ENCODE measurements at regions not wholly inside any gene's neighbourhood (a gene's known extent, or its start where the extent isn't known, plus 50 kb on each side); places are given as distances from the start of the nearest gene placed in this dataset.
"Not testable (repeated sequence)": the region's sequence is repeated elsewhere in the genome, so short reads cannot be mapped to it uniquely, and the experiment has no call there.

DNA sequence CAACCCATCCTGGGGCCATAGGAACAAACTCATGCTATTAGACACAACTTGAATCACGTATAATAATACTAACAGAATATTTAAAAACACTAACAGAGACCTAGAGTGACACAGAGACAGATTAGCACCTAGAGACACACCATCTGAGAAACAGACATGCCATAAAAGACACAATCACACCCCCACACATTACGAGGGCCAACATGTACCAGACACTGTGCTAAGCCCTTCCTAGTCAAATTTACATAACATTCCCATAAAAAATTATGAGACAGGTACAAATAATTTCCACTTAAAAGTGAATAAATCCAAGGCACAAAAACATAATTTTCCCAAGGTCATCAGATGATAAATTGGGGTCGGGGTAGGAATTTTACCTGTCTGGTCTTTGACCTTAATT, 141.1 kb upstream of the PRSS16 start:
- no peak for FAIRE-seq
- no peak for DNase-seq (ENCODE audit: insufficient read length, low spot score)
- TF ChIP-seq POLR2A (IDR thresholded peaks at IDR 0.05; ENCODE audit: low read depth, low read length) = no peak
- TF ChIP-seq PAX5 (IDR thresholded peaks at IDR 0.05; ENCODE audit: insufficient read depth, low read length, severe bottlenecking) = no peak
- TF ChIP-seq POU2F2 (IDR thresholded peaks at IDR 0.05; ENCODE audit: low read depth, low read length) = no peak
- TF ChIP-seq POLR2AphosphoS5 (IDR thresholded peaks at IDR 0.05; ENCODE audit: low read depth, low read length) = no peak
- no peak for TF ChIP-seq SPI1 (IDR thresholded peaks at IDR 0.05; ENCODE audit: low read depth, low read length)
- no peak for TF ChIP-seq TAF1 (IDR thresholded peaks at IDR 0.05; ENCODE audit: low read depth, low read length)

DNA sequence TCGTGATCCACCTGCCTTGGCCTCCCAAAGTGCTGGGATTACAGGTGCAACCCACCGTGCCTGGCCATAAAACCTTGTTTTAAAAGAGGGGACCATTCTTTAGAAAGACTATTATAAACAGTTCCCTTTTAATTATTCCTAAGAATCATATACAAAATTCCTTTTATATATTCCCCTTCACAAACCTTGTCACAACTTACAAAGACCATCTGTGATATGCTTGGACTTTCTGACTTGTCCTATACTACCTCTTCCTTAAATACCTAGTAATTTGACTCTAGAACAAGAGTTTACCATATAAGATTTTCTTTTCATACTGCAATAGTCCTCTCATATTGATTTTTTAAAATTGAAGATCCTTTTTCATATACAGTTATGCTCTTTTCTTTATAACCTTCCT, 135.8 kb upstream of the PRSS16 start:
- FAIRE-seq (no peak), DNase-seq (ENCODE audit: insufficient read length, low spot score) (no peak)
- no peak for TF ChIP-seq TAF1 (IDR thresholded peaks at IDR 0.05; ENCODE audit: low read depth, low read length)
- no peak for TF ChIP-seq POLR2A (IDR thresholded peaks at IDR 0.05; ENCODE audit: low read depth, low read length)
- TF ChIP-seq SPI1 (IDR thresholded peaks at IDR 0.05; ENCODE audit: low read depth, low read length) = no peak
- no peak for TF ChIP-seq PAX5 (IDR thresholded peaks at IDR 0.05; ENCODE audit: insufficient read depth, low read length, severe bottlenecking)
- TF ChIP-seq POLR2AphosphoS5 (IDR thresholded peaks at IDR 0.05; ENCODE audit: low read depth, low read length) = no peak
- TF ChIP-seq POU2F2 (IDR thresholded peaks at IDR 0.05; ENCODE audit: low read depth, low read length) = no peak

DNA sequence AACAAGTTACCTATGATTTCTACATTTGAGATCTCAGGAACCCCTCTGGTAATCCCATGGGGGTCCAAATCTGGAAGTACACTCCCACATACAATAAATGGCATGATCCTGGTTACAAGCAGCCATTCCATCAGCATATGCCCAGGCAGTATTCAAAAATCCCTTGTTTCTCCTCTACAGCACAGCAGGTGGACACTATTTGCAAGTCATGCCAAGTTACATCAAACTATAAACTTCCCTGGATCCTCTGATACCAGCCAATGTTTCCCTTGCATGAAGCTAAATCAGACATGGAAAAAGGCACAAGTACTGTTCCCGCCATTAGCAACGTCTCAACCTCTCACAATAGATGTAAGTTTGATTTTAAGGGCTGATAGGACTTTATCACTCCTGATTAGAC, 134.5 kb upstream of the PRSS16 start:
- DNase-seq (ENCODE audit: insufficient read length, low spot score) (no peak), FAIRE-seq (no peak)
- TF ChIP-seq POU2F2 (IDR thresholded peaks at IDR 0.05; ENCODE audit: low read depth, low read length) = no peak
- no peak for TF ChIP-seq PAX5 (IDR thresholded peaks at IDR 0.05; ENCODE audit: insufficient read depth, low read length, severe bottlenecking)
- no peak for TF ChIP-seq POLR2AphosphoS5 (IDR thresholded peaks at IDR 0.05; ENCODE audit: low read depth, low read length)
- no peak for TF ChIP-seq TAF1 (IDR thresholded peaks at IDR 0.05; ENCODE audit: low read depth, low read length)
- TF ChIP-seq POLR2A (IDR thresholded peaks at IDR 0.05; ENCODE audit: low read depth, low read length) = no peak
- no peak for TF ChIP-seq SPI1 (IDR thresholded peaks at IDR 0.05; ENCODE audit: low read depth, low read length)

DNA sequence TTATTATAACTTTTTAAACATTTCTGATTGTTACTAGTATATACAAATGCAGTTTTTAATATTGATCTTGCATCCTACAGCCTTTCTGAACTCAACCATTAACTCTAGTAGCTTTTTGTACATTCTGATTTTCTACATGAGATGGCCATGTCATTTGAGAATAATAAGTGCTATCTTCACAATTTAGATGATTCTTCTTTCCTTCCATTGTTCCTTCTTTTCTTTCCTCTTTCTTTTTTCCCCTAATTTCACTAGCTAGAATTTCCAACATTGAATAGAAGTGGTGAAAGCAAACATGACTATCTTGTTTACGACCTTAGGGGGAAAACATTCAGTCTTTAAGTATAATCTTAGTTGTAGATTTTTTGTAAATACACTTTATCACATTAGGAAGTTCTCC, 128.2 kb upstream of the PRSS16 start:
- TF ChIP-seq SPI1 (IDR thresholded peaks at IDR 0.05; ENCODE audit: low read depth, low read length) (no peak), PAX5 (IDR thresholded peaks at IDR 0.05; ENCODE audit: insufficient read depth, low read length, severe bottlenecking) (no peak), POLR2AphosphoS5 (IDR thresholded peaks at IDR 0.05; ENCODE audit: low read depth, low read length) (no peak), TAF1 (IDR thresholded peaks at IDR 0.05; ENCODE audit: low read depth, low read length) (no peak), POLR2A (IDR thresholded peaks at IDR 0.05; ENCODE audit: low read depth, low read length) (no peak), POU2F2 (IDR thresholded peaks at IDR 0.05; ENCODE audit: low read depth, low read length) (no peak)
- no peak for DNase-seq (ENCODE audit: insufficient read length, low spot score)
- FAIRE-seq = no peak

DNA sequence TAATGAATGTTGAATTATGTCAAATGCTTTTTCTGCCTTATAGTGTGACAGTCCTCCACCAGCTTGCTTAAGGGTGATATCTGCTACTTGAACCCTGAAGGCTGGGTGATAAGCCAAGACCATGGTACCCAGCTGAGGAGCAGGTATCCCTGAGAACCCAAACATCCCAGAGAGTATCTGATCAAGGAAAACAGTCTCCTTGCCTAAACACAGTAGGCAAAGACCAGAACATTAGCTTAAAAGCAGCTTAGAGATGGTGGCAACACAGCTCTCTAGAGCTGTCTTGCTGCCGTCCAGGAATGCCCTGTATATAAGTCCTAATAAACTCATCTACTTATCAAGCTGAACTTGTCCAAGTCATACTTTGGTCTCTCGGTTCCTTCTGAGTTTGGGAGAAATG, 127.7 kb upstream of the PRSS16 start:
- no peak for TF ChIP-seq SPI1 (IDR thresholded peaks at IDR 0.05; ENCODE audit: low read depth, low read length)
- no peak for TF ChIP-seq PAX5 (IDR thresholded peaks at IDR 0.05; ENCODE audit: insufficient read depth, low read length, severe bottlenecking)
- TF ChIP-seq TAF1 (IDR thresholded peaks at IDR 0.05; ENCODE audit: low read depth, low read length) = no peak
- TF ChIP-seq POLR2AphosphoS5 (IDR thresholded peaks at IDR 0.05; ENCODE audit: low read depth, low read length) = no peak
- TF ChIP-seq POU2F2 (IDR thresholded peaks at IDR 0.05; ENCODE audit: low read depth, low read length) = no peak
- no peak for TF ChIP-seq POLR2A (IDR thresholded peaks at IDR 0.05; ENCODE audit: low read depth, low read length)
- DNase-seq (ENCODE audit: insufficient read length, low spot score) (no peak), FAIRE-seq (no peak)

DNA sequence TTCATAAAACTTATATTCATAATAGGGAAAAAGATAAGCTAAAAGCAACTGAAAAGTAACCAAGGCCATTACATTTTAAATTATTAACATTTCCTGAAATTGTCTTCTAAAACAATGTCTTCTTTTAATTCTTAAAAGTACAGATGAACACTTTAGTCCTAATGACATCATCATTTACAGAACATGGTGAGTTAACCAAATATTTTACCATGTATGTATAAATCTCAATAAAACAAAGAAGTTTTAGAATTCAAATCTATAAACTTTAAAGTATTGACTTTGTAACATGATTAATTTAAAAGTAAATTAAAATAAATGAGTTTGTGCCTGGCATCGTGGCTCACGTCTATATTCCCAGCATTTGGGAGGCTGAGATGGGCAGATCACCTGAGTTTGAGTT, 125.9 kb upstream of the PRSS16 start:
- FAIRE-seq = no peak
- TF ChIP-seq POU2F2 (IDR thresholded peaks at IDR 0.05; ENCODE audit: low read depth, low read length) (no peak), SPI1 (IDR thresholded peaks at IDR 0.05; ENCODE audit: low read depth, low read length) (no peak), PAX5 (IDR thresholded peaks at IDR 0.05; ENCODE audit: insufficient read depth, low read length, severe bottlenecking) (no peak), POLR2A (IDR thresholded peaks at IDR 0.05; ENCODE audit: low read depth, low read length) (no peak), POLR2AphosphoS5 (IDR thresholded peaks at IDR 0.05; ENCODE audit: low read depth, low read length) (no peak), TAF1 (IDR thresholded peaks at IDR 0.05; ENCODE audit: low read depth, low read length) (no peak)
- no peak for DNase-seq (ENCODE audit: insufficient read length, low spot score)

DNA sequence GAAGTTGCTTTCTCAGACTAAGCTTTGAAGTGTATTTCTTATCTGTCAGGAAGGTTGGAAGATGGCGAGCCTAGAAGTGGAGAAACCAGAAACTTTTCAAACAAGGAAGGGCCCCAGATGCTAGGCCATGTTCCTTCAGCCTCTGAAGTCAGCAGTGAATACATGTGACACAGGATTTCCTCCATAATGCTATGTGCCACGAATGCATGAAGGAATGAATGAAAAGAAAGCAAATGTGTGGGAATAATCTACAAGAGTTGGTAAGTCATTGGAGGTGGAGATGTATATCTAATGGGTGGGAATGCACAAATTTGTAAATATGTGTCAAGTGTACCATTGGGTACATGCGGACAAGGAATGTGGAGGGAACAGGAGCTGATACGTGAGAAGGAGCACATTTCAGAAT, 123.2 kb upstream of the PRSS16 start:
- TF ChIP-seq TAF1 (IDR thresholded peaks at IDR 0.05; ENCODE audit: low read depth, low read length) (no peak), POU2F2 (IDR thresholded peaks at IDR 0.05; ENCODE audit: low read depth, low read length) (no peak), POLR2AphosphoS5 (IDR thresholded peaks at IDR 0.05; ENCODE audit: low read depth, low read length) (no peak), PAX5 (IDR thresholded peaks at IDR 0.05; ENCODE audit: insufficient read depth, low read length, severe bottlenecking) (no peak), POLR2A (IDR thresholded peaks at IDR 0.05; ENCODE audit: low read depth, low read length) (no peak), SPI1 (IDR thresholded peaks at IDR 0.05; ENCODE audit: low read depth, low read length) (no peak)
- DNase-seq (ENCODE audit: insufficient read length, low spot score) = no peak
- no peak for FAIRE-seq

DNA sequence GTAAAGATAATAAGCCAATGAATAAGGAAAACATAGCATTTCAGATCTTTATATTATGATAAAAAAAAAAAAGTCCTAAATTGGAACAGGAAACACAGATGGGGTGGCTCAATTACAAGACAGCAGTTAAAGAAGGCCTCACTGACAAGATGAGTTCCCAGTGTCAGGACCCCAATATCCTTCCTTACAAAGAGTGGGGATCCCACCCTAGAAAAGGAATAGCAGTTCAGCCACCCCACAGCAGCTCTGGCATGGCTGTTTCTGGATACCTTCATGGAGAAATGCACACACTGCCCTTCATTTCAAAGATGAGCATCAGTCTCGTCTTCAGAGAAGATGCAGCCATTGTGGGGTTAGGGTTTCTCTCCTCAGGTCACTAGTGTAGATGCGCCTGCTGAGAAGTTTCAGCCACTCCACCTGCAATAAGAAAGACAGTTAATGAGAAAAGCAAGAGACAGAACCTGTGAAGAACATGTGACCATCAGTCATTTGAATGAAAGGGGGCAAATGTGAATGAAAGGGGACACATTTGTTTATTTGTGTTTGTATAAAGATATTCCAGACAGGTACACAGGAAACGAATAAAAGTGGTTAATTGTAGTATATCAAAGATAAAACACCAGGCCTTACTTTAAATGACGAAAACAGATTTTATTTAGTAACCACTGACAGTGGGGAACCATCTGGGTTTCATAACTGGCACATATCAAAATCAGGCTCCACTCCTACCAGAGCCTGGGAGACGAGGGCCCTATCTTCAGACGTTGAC, 121.3 kb upstream of the PRSS16 start:
- no peak for TF ChIP-seq TAF1 (IDR thresholded peaks at IDR 0.05; ENCODE audit: low read depth, low read length)
- no peak for TF ChIP-seq POLR2A (IDR thresholded peaks at IDR 0.05; ENCODE audit: low read depth, low read length)
- no peak for TF ChIP-seq POLR2AphosphoS5 (IDR thresholded peaks at IDR 0.05; ENCODE audit: low read depth, low read length)
- no peak for TF ChIP-seq PAX5 (IDR thresholded peaks at IDR 0.05; ENCODE audit: insufficient read depth, low read length, severe bottlenecking)
- no peak for TF ChIP-seq SPI1 (IDR thresholded peaks at IDR 0.05; ENCODE audit: low read depth, low read length)
- TF ChIP-seq POU2F2 (IDR thresholded peaks at IDR 0.05; ENCODE audit: low read depth, low read length) = no peak
- DNase-seq (ENCODE audit: insufficient read length, low spot score) (no peak), FAIRE-seq (peak; percentile 69)

DNA sequence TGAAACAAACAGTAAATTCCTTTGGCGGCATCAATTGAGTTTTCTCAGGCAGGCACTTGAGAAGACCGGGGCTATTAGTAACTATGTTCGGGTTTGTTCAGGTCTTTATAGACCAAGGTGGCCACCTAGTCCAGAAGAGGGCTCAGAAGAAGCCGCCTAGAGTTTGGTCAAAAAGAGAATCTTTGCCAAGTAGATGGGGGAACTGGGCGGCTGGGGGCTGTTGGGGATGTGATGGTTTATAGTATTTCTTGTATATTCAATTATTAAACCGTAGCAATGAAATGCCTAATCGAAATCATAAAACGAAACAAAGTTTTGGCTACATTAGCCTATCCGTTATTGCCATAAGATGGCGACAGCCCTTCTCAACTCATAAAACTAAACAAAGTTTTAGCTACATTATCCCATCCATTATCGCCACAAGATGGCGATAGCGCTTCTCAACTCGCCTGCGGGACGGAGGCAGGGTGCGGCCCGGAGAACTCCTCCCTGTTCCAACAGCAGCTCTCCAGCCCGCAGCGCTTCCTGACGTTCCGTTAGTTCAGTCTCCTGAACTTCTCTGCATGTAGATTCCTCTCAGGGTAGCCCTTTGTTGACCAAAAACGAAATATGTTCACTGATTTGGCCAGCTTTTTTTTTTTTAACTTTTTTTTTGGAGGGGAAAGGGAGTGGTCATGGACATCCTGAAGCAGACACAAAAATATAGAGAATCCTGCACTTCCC, 120.5 kb upstream of the PRSS16 start:
- DNase-seq (ENCODE audit: insufficient read length, low spot score) = no peak
- no peak for TF ChIP-seq POLR2A (IDR thresholded peaks at IDR 0.05; ENCODE audit: low read depth, low read length)
- TF ChIP-seq POU2F2 (IDR thresholded peaks at IDR 0.05; ENCODE audit: low read depth, low read length) = peak; percentile 57; the same call in 1 of the 2 replicates
- peak; percentile 95 for FAIRE-seq

DNA sequence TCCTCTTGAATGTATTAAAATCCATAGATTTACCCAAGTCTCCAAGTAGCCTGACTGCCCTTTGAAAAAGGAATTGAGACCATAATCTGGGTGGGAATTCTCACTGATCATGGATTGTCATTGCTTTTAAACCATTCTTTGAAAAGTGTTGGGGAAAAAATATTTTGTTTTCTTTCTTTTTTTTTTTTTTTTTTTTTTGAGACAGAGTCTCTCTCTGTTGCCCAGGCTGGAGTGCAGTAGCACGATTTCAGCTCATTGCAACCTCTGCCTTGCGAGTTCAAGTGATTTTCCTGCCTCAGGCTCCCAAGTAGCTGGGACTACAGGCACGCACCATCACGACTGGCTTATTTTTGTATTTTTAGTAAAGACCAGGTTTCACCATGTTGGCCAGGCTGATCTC, 119.6 kb upstream of the PRSS16 start:
- DNase-seq (ENCODE audit: insufficient read length, low spot score); FAIRE-seq: not testable (repeated sequence)

Data from GM12891 (cell line).